WI38 (cell line): ENCODE measurements at regions not wholly inside any gene's neighbourhood (a gene's known extent, or its start where the extent isn't known, plus 50 kb on each side); places are given as distances from the start of the nearest gene placed in this dataset.

Experiments used
- H3K4me3 ChIP-seq: 2 replicates; pipeline ENCODE4 v1.5.1; 2011; ENCODE audit warnings: low read depth, mild to moderate bottlenecking, control low read depth, low read length
- CTCF ChIP-seq: IDR thresholded peaks from 2 replicates; pipeline ENCODE4 v1.5.1; 2012; ENCODE audit warnings: low read depth, mild to moderate bottlenecking, control low read depth, low read length

- H3K4me3 ChIP-seq = no peak overlapping the region
- no peak for TF ChIP-seq CTCF
Observed at GRCh38 chr3:95189348-95189747, 1126.5 kb downstream of the NSUN3 start.

GRCh38 chr3:95197661-95198060, 1134.8 kb downstream of the NSUN3 start:
- TF ChIP-seq CTCF = no peak

GRCh38 chr3:95200384-95200783, 1137.5 kb downstream of the NSUN3 start:
- TF ChIP-seq CTCF = no peak
- H3K4me3 ChIP-seq = no peak overlapping the region

More at GRCh38 chr3:95197661-95198060, 1134.8 kb downstream of the NSUN3 start:
- no peak overlapping the region for H3K4me3 ChIP-seq

GRCh38 chr3:95210878-95211277, 1148.0 kb downstream of the NSUN3 start:
- no peak for TF ChIP-seq CTCF
- H3K4me3 ChIP-seq = no peak overlapping the region

- TF ChIP-seq CTCF = no peak
- H3K4me3 ChIP-seq = no peak overlapping the region
Observed at GRCh38 chr3:95212117-95212516, 1149.3 kb downstream of the NSUN3 start.

GRCh38 chr3:95215437-95215957, 1152.6 kb downstream of the NSUN3 start:
- no peak overlapping the region for H3K4me3 ChIP-seq
- no peak for TF ChIP-seq CTCF

- TF ChIP-seq CTCF = no peak
Observed at GRCh38 chr3:95217661-95218060, 1154.8 kb downstream of the NSUN3 start.

More at GRCh38 chr3:95217661-95218060, 1154.8 kb downstream of the NSUN3 start:
- no peak overlapping the region for H3K4me3 ChIP-seq
